PFSK-1 (cell line): ENCODE measurements at regions not wholly inside any gene's neighbourhood (a gene's known extent, or its start where the extent isn't known, plus 50 kb on each side); places are given as distances from the start of the nearest gene placed in this dataset.

ENCODE experiments used
- POLR2AphosphoS5 ChIP-seq: IDR thresholded peaks from 2 replicates; pipeline ENCODE4 v1.6.1; 2012; ENCODE audit warnings: low read depth, mild to moderate bottlenecking, control low read depth, low read length, moderate library complexity
- SIN3A ChIP-seq: IDR thresholded peaks from 2 replicates; pipeline ENCODE4 v1.6.1; 2012; ENCODE audit warnings: mild to moderate bottlenecking, low read length, moderate library complexity, borderline replicate concordance; ENCODE audit not compliant: insufficient read depth
- TAF1 ChIP-seq: IDR thresholded peaks from 2 replicates; pipeline ENCODE4 v1.6.1; 2012; ENCODE audit warnings: low read length, control low read depth, borderline replicate concordance; ENCODE audit not compliant: insufficient read depth
- TF ChIP-seq, protein P1 (sequence below), 2 experiments: IDR thresholded peaks; 2 replicates each; pipeline versions ENCODE4 v1.6.1 to v1.8.0; 2011 to 2012; ENCODE audit warnings: low read depth in 2 of 2, low read length in 2 of 2, control low read depth in 1 of 2, inconsistent platforms in 1 of 2, mild to moderate bottlenecking in 1 of 2, moderate library complexity in 1 of 2; ENCODE audit not compliant: insufficient read depth in 1 of 2

- TF ChIP-seq POLR2AphosphoS5 (no peak), TAF1 (no peak), SIN3A (no peak)
- TF ChIP-seq, protein P1, sequence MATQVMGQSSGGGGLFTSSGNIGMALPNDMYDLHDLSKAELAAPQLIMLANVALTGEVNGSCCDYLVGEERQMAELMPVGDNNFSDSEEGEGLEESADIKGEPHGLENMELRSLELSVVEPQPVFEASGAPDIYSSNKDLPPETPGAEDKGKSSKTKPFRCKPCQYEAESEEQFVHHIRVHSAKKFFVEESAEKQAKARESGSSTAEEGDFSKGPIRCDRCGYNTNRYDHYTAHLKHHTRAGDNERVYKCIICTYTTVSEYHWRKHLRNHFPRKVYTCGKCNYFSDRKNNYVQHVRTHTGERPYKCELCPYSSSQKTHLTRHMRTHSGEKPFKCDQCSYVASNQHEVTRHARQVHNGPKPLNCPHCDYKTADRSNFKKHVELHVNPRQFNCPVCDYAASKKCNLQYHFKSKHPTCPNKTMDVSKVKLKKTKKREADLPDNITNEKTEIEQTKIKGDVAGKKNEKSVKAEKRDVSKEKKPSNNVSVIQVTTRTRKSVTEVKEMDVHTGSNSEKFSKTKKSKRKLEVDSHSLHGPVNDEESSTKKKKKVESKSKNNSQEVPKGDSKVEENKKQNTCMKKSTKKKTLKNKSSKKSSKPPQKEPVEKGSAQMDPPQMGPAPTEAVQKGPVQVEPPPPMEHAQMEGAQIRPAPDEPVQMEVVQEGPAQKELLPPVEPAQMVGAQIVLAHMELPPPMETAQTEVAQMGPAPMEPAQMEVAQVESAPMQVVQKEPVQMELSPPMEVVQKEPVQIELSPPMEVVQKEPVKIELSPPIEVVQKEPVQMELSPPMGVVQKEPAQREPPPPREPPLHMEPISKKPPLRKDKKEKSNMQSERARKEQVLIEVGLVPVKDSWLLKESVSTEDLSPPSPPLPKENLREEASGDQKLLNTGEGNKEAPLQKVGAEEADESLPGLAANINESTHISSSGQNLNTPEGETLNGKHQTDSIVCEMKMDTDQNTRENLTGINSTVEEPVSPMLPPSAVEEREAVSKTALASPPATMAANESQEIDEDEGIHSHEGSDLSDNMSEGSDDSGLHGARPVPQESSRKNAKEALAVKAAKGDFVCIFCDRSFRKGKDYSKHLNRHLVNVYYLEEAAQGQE (IDR thresholded peaks at IDR 0.05; ENCODE audit: insufficient read depth in 1 of 2, low read depth in 2 of 2, low read length in 2 of 2), result no peak
Observed at GRCh38 chr5:138701678-138702077, 51.5 kb upstream of the CTNNA1 start.
